ENCODE measurements at regions not wholly inside any gene's neighbourhood (a gene's known extent, or its start where the extent isn't known, plus 50 kb on each side); places are given as distances from the start of the nearest gene placed in this dataset.

DNA sequence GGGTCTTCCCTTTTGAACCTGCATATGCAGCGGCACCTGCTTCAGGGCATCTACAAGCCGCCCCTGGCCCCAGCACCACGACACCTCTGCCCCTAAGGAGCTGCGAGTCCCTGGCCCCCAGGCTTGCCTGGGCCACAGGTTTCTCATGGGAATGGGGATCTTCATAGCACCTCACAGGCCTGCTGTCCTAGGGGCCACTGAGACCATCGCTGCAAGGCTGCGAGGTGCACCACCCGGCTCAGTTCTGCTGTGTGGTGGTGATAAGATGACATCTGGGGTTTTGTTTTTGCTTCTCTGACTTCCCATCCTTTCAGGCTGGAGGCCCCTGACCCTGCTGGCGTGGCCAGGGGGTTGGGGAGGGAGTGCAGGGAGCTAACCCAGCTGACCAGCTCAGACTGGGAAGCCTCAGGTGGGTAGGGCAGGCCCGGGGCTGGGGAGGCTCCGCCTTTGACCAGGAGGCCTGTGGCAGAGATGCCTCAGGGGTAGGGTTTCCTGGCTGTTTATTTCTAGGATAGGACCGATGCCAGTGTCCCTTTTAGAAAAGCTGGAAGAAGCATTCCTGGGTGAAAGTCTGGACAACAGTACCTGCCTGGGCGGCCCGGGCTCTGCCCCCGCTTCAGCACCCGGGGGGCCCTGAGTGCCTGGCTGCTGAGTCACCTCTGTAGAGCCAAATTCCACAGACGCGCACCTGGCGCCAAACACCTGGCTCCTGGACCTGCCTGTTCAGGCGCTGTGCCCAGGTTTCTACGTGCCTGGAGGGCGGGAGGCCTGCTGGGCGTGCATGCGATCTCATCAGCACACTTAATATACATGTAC is 264.7 kb downstream of the DLL1 start:
- no peak for DNase-seq

- no peak for DNase-seq
Measured at GRCh38 chr6:170025341-170025911, 265.5 kb downstream of the DLL1 start.

- DNase-seq, result no peak
Measured at GRCh38 chr6:170024940-170025339, 265.9 kb downstream of the DLL1 start.

- DNase-seq, result no peak
Measured at GRCh38 chr6:170023620-170024521, 267.0 kb downstream of the DLL1 start.

DNA sequence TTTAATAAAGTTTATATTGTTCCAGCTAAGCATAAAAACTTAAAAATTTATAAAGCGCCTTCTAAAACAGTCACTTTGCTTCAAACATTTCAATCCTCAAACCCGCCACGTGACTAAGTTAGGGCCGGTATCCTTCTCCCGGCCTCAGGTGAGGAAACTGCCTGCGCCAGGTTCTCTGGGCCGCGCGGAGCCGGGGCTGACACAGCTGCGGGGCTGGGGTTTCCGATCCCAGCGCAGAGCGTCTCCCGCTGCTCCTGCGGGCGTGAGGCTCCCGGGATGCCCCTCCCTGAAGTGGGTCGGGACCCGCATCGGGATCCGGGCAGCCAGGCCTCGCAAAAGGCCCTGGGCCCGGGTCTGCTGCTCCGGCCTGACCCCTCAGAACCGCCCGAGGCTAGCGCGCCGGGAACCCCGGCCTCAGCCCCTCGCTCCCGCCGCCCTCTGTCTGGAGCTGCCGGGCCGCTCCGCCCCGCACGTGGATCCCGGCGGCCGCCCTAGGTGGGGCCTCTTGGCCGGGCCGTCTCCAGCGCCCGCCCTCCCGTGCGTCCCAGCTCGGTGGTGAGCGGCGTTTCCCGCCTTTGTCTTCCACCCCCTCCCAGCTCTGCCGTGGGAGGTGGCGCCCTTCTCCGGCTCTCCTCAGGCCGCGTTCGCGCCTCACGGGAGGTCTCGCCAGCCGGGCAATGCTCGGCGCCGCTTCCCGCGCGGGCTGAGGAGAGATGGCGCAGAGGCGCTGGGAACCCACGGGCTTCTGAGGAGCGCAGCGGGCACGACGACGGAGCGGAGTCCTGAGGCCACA is 267.9 kb downstream of the DLL1 start:
- no peak for DNase-seq

- DNase-seq, result no peak
Measured at GRCh38 chr6:170022291-170022722, 268.6 kb downstream of the DLL1 start.

DNA sequence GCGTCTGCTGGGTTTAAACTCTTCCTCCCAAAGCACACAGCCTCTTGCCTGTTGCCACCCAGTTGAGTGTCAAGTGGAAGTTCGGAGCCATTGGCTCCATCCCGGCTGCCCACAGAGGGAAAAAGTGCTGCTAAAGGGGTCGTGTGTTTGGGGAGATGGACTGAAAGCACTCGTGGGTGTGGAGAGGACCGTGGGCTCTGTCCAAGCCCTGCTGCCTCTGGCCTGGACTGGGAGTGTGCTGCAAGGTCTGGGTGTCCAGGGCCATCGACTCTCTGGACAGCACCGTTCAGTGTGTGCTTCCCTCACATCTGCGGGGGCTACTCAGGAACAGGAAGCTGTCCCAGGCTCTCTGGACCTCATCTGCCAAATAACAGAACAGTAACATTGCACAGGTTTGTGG is 269.3 kb downstream of the DLL1 start:
- no peak for DNase-seq

- no peak for DNase-seq
Measured at GRCh38 chr6:170019818-170020583, 268.6 kb downstream of the ERMARD start.

DNA sequence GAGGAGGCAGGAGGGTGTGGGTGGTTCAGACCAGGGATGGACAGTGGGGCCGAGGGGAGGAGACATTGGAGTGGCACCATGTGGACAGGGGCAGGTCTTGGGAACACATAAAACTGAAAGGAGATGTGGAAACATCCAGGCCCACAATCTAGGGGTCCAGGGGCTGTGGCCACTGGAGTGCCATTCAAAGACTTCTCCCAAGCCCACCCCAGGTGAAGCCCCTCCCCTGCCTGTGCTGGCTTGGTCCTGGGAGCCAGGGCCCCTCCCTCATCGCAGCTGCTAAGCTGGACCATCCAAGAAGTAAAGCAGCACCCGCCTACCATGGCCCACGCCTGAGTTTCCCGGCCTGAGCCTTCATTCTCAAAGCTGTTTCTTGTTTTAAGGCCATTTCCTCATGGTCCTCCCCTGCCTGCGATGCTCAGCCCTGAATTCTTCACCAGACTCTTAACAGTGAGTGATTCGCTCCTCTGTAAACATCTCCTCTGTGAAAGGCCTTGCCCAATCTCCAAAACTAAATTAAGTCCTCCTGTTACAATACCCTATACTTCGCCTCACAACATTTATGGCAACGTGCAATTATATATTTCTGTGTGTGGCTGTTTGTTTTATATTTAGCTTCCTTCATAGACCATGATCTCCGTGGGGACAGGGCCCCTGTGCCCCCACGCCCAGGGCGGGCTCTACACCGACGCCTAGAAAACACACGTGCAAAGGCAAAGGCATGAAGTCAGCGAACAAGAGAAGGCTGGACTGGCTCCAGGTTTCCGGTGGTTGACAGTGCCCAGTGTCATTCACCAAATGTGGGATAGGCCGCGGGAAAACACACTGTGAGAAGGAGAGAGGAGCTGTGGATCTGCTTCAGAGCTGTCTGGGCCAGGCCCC is 267.8 kb downstream of the ERMARD start:
- DNase-seq, result no peak

- DNase-seq, result no peak
Measured at GRCh38 chr6:170018422-170018935, 267.1 kb downstream of the ERMARD start.

DNA sequence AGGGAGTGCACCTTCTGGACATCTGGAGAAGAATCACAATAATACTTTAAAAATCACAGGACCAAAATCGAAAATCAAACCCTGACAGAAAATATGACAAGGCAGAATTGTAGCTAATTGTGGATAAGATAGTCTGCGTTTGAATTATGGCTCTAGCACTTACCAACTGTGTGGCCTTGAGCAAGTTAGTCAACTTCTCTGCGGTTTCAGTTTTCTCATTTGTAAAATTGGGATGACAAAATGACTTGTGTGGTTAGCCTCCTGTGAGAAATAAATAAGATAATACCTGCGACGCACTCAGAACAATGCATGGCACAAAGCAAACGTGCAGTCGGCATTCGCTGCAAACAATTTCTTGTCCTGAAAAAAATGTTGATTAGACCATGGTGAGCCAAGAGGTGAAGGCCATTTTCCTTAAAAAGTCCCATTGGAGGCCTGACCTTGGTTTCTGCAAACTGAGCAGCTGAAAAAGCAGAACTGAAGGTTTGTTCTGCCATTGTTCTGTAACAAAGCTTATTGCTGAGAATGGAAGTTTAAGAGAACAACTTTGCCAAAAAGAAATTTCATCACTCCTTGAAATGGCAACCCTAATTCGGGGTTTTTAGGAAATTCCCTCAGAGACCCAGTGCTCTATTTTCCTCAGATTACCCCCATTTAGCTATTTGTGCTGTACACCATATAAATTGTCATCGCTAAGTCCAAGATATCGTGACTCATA is 266.3 kb downstream of the ERMARD start:
- DNase-seq, result no peak

DNA sequence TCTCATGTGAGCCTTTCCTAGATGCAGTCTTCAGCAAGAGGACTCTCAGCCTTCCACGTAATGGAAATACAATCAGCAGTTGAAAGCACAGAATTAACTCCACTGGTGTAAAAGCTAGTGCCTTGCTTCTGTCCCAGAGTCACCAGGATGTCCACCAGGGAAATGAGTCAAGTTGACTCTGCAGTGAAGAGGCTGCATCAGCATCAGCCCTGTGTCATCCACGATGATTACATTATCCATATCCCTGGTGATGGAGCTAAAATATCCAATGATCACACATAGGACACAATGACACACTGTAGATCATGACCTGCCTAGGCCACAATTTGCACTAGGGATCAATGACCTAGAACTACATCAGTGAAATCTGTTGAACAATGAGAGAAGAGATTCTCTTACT is 262.4 kb downstream of the ERMARD start:
- DNase-seq, result no peak

GRCh38 chr6:170012037-170012330 is 260.6 kb downstream of the ERMARD start:
- no peak for DNase-seq

GRCh38 chr6:170011204-170012036 is 260.0 kb downstream of the ERMARD start:
- no peak for DNase-seq

GRCh38 chr6:170010665-170011203 is 259.3 kb downstream of the ERMARD start:
- no peak for DNase-seq

- no peak for DNase-seq
Measured at GRCh38 chr6:170008294-170008785, 256.9 kb downstream of the ERMARD start.

GRCh38 chr6:170007468-170008293 is 256.3 kb downstream of the ERMARD start:
- DNase-seq, result no peak

Measured in CD4-positive, alpha-beta T cell treated with Interleukin-17A for 1 hour (primary cell).